HCT116 (cell line): ENCODE measurements at regions not wholly inside any gene's neighbourhood (a gene's known extent, or its start where the extent isn't known, plus 50 kb on each side); places are given as distances from the start of the nearest gene placed in this dataset.

Experiments used
- ATAC-seq: fragments of 200-7000 bp; cut with Tn5 transposase; 2 replicates; pipeline ENCODE4 v1.9.1; 2020; ENCODE audit warnings: mild to moderate bottlenecking, moderate library complexity
- BruUV-seq: library from RNA; stranded (reverse); fragments of 400-500 nt; replicated peaks from 2 replicates; lab custom pipeline; 2021; lab: Mats Ljungman, UMichigan
- CTCF ChIA-PET: fragments of 300-600 bp; sonication (Branson Sonifier 250); formaldehyde crosslinking; loops from one replicate; lab custom pipeline; 2021; ENCODE audit warnings: antibody characterized with exemption; lab: Charles Lee
- POLR2A ChIA-PET: fragments of 300-600, 350-600 bp; sonication (Branson Sonifier 250); formaldehyde crosslinking; loops from one replicate; lab custom pipeline; 2021; ENCODE audit warnings: antibody characterized with exemption; lab: Charles Lee
- RAD21 ChIA-PET, 2 experiments: fragments of 300-600 bp; sonication (Branson Sonifier 250); formaldehyde crosslinking; loops; one replicate each; lab custom pipeline; 2023; ENCODE audit warnings: low total read pairs in 2 of 2; ENCODE audit not compliant: uncharacterized antibody in 2 of 2, unreplicated experiment in 2 of 2, low non-redundant PET in 1 of 2; lab: Charles Lee
- DNase-seq: peaks from one replicate; pipeline ENCODE4 v3.0.0-alpha.2; 2010; ENCODE audit warnings: low read depth, low spot score
- H2AFZ ChIP-seq: fragments of 200-600 bp; shearing (Covaris generic), sonication (generic); 2 replicates; pipeline ENCODE4 v1.6.1; 2017; ENCODE audit warnings: low read depth, mixed run types, mixed read lengths, antibody characterized with exemption, low read length; ENCODE audit not compliant: poor library complexity, severe bottlenecking
- H3K27ac ChIP-seq: 2 replicates; pipeline ENCODE4 v1.5.1; 2012; ENCODE audit warnings: low read depth, low read length
- H3K27me3 ChIP-seq: fragments of 200-600 bp; sonication (generic); 2 replicates; pipeline ENCODE4 v1.6.1; 2016; ENCODE audit warnings: mixed run types, low read length, mixed read lengths; ENCODE audit not compliant: insufficient read depth
- H3K36me3 ChIP-seq, 2 experiments: fragments of 200-500 bp in 1 of 2; fragments of 200-600 bp in 1 of 2; sonication (Bioruptor generic) in 1 of 2; sonication (generic) in 1 of 2; 2 replicates each; pipeline versions ENCODE4 v1.5.1 to v1.6.1; 2014 to 2016; ENCODE audit warnings: low read length in 2 of 2, inconsistent platforms in 1 of 2, mixed read lengths in 1 of 2, mixed run types in 1 of 2; ENCODE audit not compliant: insufficient read depth in 2 of 2, control insufficient read depth in 1 of 2
- H3K4me1 ChIP-seq, 2 experiments: fragments of 200-600 bp in 1 of 2; sonication (generic) in 1 of 2; 2 replicates each; pipeline versions ENCODE4 v1.5.1 to v1.6.1; 2012 to 2017; ENCODE audit warnings: low read length in 2 of 2, inconsistent platforms in 1 of 2, mild to moderate bottlenecking in 1 of 2, mixed read lengths in 1 of 2, mixed run types in 1 of 2, moderate library complexity in 1 of 2; ENCODE audit not compliant: insufficient read depth in 2 of 2, control insufficient read depth in 1 of 2
- H3K4me2 ChIP-seq: fragments of 200-600 bp; sonication (generic); 2 replicates; pipeline ENCODE4 v1.6.1; 2017; ENCODE audit warnings: mixed run types, low read length, mixed read lengths
- H3K4me3 ChIP-seq, 2 experiments: fragments of 200-600 bp in 1 of 2; sonication (generic) in 1 of 2; replicated peaks in 1 of 2; 2 replicates each; pipeline ENCODE4 v1.5.1; 2011 to 2016; ENCODE audit warnings: low read length in 2 of 2, control low read depth in 1 of 2, low read depth in 1 of 2, mild to moderate bottlenecking in 1 of 2, mixed read lengths in 1 of 2, mixed run types in 1 of 2
- H3K79me2 ChIP-seq: fragments of 200-600 bp; sonication (generic); 2 replicates; pipeline ENCODE4 v1.6.1; 2017; ENCODE audit warnings: mild to moderate bottlenecking, mixed run types, low read length, moderate library complexity, mixed read lengths; ENCODE audit not compliant: insufficient read depth
- H3K9ac ChIP-seq: fragments of 200-600 bp; sonication (generic); 2 replicates; pipeline ENCODE4 v1.6.1; 2016; ENCODE audit warnings: low read length, mixed read lengths
- H3K9me2 ChIP-seq: fragments of 200-600 bp; sonication (generic), shearing (Covaris generic); 2 replicates; pipeline ENCODE4 v1.6.1; 2017; ENCODE audit warnings: mixed run types, mild to moderate bottlenecking, moderate library complexity; ENCODE audit not compliant: insufficient read depth
- H3K9me3 ChIP-seq, 2 experiments: fragments of 200-500 bp in 1 of 2; fragments of 200-600 bp in 1 of 2; sonication (Bioruptor generic) in 1 of 2; sonication (generic) in 1 of 2; 2 replicates each; pipeline ENCODE4 v1.6.1; 2014 to 2017; ENCODE audit warnings: low read length in 2 of 2, mixed read lengths in 2 of 2, inconsistent platforms in 1 of 2, low read depth in 1 of 2, mild to moderate bottlenecking in 1 of 2, mixed run types in 1 of 2, moderate library complexity in 1 of 2; ENCODE audit not compliant: control insufficient read depth in 1 of 2, insufficient read depth in 1 of 2
- H4K20me1 ChIP-seq: fragments of 200-600 bp; sonication (generic), shearing (Covaris generic); 2 replicates; pipeline ENCODE4 v1.6.1; 2017; ENCODE audit warnings: mixed run types, mild to moderate bottlenecking, moderate library complexity; ENCODE audit not compliant: insufficient read depth
- ATF3 ChIP-seq: IDR thresholded peaks from 2 replicates; pipeline ENCODE4 v1.6.1; 2012
- CEBPB ChIP-seq: IDR thresholded peaks from 2 replicates; pipeline ENCODE4 v1.6.1; 2012; ENCODE audit warnings: low read depth
- EGR1 ChIP-seq: IDR thresholded peaks from 2 replicates; pipeline ENCODE4 v1.6.1; 2012; ENCODE audit warnings: low read depth
- EZH2 ChIP-seq: fragments of 200-600 bp; sonication (generic); IDR thresholded peaks from 2 replicates; pipeline ENCODE4 v1.6.1; 2017; ENCODE audit warnings: antibody characterized with exemption, mixed run types
- FOSL1 ChIP-seq: IDR thresholded peaks from 2 replicates; pipeline ENCODE4 v1.6.1; 2012; ENCODE audit warnings: low read depth
- POLR2AphosphoS5 ChIP-seq: IDR thresholded peaks from 2 replicates; pipeline ENCODE4 v1.6.1; 2011; ENCODE audit warnings: mild to moderate bottlenecking, low read depth, low read length, moderate library complexity
- RAD21 ChIP-seq: IDR thresholded peaks from 2 replicates; pipeline ENCODE4 v1.6.1; 2012; ENCODE audit warnings: low read depth, mild to moderate bottlenecking
- SIN3A ChIP-seq: IDR thresholded peaks from 2 replicates; pipeline ENCODE4 v1.6.1; 2012; ENCODE audit warnings: low read depth
- TCF7L2 ChIP-seq: IDR thresholded peaks from 2 replicates; pipeline ENCODE4 v1.7.0; 2011; ENCODE audit warnings: borderline replicate concordance, inconsistent platforms; ENCODE audit not compliant: insufficient read depth, insufficient read length; ENCODE audit errors: extremely low read depth
- ZBTB33 ChIP-seq: IDR thresholded peaks from 2 replicates; pipeline ENCODE4 v1.6.1; 2011; ENCODE audit warnings: mild to moderate bottlenecking, low read length, moderate library complexity; ENCODE audit not compliant: insufficient replicate concordance; ENCODE audit errors: extremely low read depth
- intact Hi-C: fragments of 100-400 bp; cut with micrococcal nuclease; formaldehyde crosslinking; loops from 2 replicates; pipeline ENCODE4 v1.10.0; 2022
- TF ChIP-seq, protein P1 (sequence below): IDR thresholded peaks from 2 replicates; pipeline ENCODE4 v1.6.1; 2012

GRCh38 chrX:112967341-112967740 lies 126.7 kb upstream of the AMOT start:
- Histone ChIP-seq H3K79me2 (no peaks in the 10 kb centered on the region), H3K4me1 (peaks cover 0 to 3% of the 10 kb centered on the region in 2 experiments; a peak in 1 of 4 replicates), H3K4me3 (no peak overlapping the region), H3K36me3 (no peaks in the 10 kb centered on the region), H4K20me1 (no peaks in the 10 kb centered on the region), H3K9me3 (no peaks in the 10 kb centered on the region), H3K4me2 (no peak overlapping the region), H3K27me3 (no peaks in the 10 kb centered on the region), H3K9me2 (no peaks in the 10 kb centered on the region), H3K9ac (no peak overlapping the region), H3K27ac (no peak overlapping the region), H2AFZ (no peak overlapping the region)
- ChIA-PET RAD21 (no interaction called here), CTCF (no interaction called here), POLR2A (no interaction called here)
- intact Hi-C loops: no loop called here
- no peak for DNase-seq
- ATAC-seq: no peak
- BruUV-seq: no TSS peak
- no peak for TF ChIP-seq EZH2
- TF ChIP-seq CEBPB: no peak
- TF ChIP-seq FOSL1: no peak
- TF ChIP-seq, protein P1, sequence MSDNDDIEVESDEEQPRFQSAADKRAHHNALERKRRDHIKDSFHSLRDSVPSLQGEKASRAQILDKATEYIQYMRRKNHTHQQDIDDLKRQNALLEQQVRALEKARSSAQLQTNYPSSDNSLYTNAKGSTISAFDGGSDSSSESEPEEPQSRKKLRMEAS: no peak
- TF ChIP-seq ATF3: no peak
- TF ChIP-seq EGR1: no peak
- TF ChIP-seq SIN3A: no peak
- no peak for TF ChIP-seq RAD21
- TF ChIP-seq POLR2AphosphoS5: no peak
- TF ChIP-seq ZBTB33: no peak
- no peak for TF ChIP-seq TCF7L2
